Aorta (tissue), 5 donors: ENCODE measurements at regions not wholly inside any gene's neighbourhood (a gene's known extent, or its start where the extent isn't known, plus 50 kb on each side); places are given as distances from the start of the nearest gene placed in this dataset.

Experiments used
- ATAC-seq: fragments of 200-7000 bp; cut with Tn5 transposase; one replicate; pipeline ENCODE4 v1.9.1; 2022; ENCODE audit warnings: moderate library complexity; ENCODE audit not compliant: low FRiP score
- DNase-seq, 2 donors: peaks; one replicate each; pipeline ENCODE4 v3.0.0-alpha.2; 2020
- H3K27ac ChIP-seq, 2 donors: one replicate each; pipeline ENCODE4 v1.5.1; 2013; ENCODE audit warnings: low read length in 2 of 2, mild to moderate bottlenecking in 2 of 2, moderate library complexity in 2 of 2, control low read depth in 1 of 2, inconsistent platforms in 1 of 2, low read depth in 1 of 2
- H3K27me3 ChIP-seq, 2 donors: one replicate each; pipeline ENCODE4 v1.6.1; 2013; ENCODE audit warnings: control low read depth in 1 of 2, low read length in 1 of 2, mild to moderate bottlenecking in 1 of 2, moderate library complexity in 1 of 2; ENCODE audit not compliant: insufficient read depth in 2 of 2, control insufficient read depth in 1 of 2
- H3K36me3 ChIP-seq, 2 donors: one replicate each; pipeline ENCODE4 v1.6.1; 2013; ENCODE audit warnings: control low read depth in 1 of 2, low read length in 1 of 2, mild to moderate bottlenecking in 1 of 2; ENCODE audit not compliant: insufficient read depth in 2 of 2, control insufficient read depth in 1 of 2
- H3K4me1 ChIP-seq, 2 donors: one replicate each; pipeline ENCODE4 v1.6.1; 2013; ENCODE audit warnings: low read length in 2 of 2, control low read depth in 1 of 2, mild to moderate bottlenecking in 1 of 2, moderate library complexity in 1 of 2; ENCODE audit not compliant: insufficient read depth in 2 of 2, control insufficient read depth in 1 of 2
- H3K4me3 ChIP-seq, 2 donors: one replicate each; pipeline ENCODE4 v1.5.1; 2013; ENCODE audit warnings: low read length in 2 of 2, control low read depth in 1 of 2, mild to moderate bottlenecking in 1 of 2
- H3K9me3 ChIP-seq: one replicate; pipeline ENCODE4 v1.6.1; 2013; ENCODE audit warnings: mild to moderate bottlenecking, low read length; ENCODE audit not compliant: control insufficient read depth
- WGBS, 2 donors: extraction: QIAGEN DNeasy Blood & Tissue Kit; methylation state at CpG; one replicate each; pipeline ENCODE4 v1.1.7; 2013; 5-methylcytosine and 5-hydroxymethylcytosine counted together
- intact Hi-C, 2 donors: fragments of 100-400 bp; cut with DNase I; formaldehyde crosslinking; loops; one replicate each; pipeline versions ENCODE4 v1.14.2 to v1.15.0; 2022
- donor health status: healthy with polysubstance abuse.
- donor health status: Bipolar disorder and iron deficiency.
- donor health status: DM: no; HTN: no; CAD: no.
- donor health status: DM: no; HTN: no; CAD: no.
- donor health status: DM: yes; HTN: yes; CAD: no.

GRCh38 chr1:17965515-17966100 is 142.0 kb upstream of the IGSF21 start:
- Histone ChIP-seq H3K27ac (no peak overlapping the region), H3K36me3 (no peaks in the 10 kb centered on the region), H3K9me3 (no peaks in the 10 kb centered on the region), H3K4me3 (no peak overlapping the region), H3K4me1 (no peaks in the 10 kb centered on the region), H3K27me3 (no peaks in the 10 kb centered on the region)
- DNase-seq (no peak), ATAC-seq (no peak)
- intact Hi-C loops = no loop called here
- WGBS, 2 donors = 74 to 75% methylated on average over 5 of the region's 5 CpGs

GRCh38 chr1:17966341-17966740 is 141.3 kb upstream of the IGSF21 start:
- intact Hi-C loops = no loop called here
- Histone ChIP-seq H3K27ac (no peak overlapping the region), H3K9me3 (no peaks in the 10 kb centered on the region), H3K4me3 (no peak overlapping the region), H3K36me3 (no peaks in the 10 kb centered on the region), H3K27me3 (no peaks in the 10 kb centered on the region), H3K4me1 (no peaks in the 10 kb centered on the region)
- no peak for DNase-seq
- no peak for ATAC-seq
- WGBS, 2 donors = 36 to 40% methylated on average over 7 of the region's 7 CpGs

- Histone ChIP-seq H3K4me3 (no peak overlapping the region), H3K9me3 (no peaks in the 10 kb centered on the region), H3K27me3 (no peaks in the 10 kb centered on the region), H3K36me3 (no peaks in the 10 kb centered on the region), H3K4me1 (no peaks in the 10 kb centered on the region), H3K27ac (no peak overlapping the region)
- ATAC-seq = no peak
- intact Hi-C loops = no loop called here
- WGBS, 2 donors = 64 to 71% methylated on average over 2 of the region's 2 CpGs
- no peak for DNase-seq
These were observed 139.9 kb upstream of the IGSF21 start for GRCh38 chr1:17967623-17968255.

DNA sequence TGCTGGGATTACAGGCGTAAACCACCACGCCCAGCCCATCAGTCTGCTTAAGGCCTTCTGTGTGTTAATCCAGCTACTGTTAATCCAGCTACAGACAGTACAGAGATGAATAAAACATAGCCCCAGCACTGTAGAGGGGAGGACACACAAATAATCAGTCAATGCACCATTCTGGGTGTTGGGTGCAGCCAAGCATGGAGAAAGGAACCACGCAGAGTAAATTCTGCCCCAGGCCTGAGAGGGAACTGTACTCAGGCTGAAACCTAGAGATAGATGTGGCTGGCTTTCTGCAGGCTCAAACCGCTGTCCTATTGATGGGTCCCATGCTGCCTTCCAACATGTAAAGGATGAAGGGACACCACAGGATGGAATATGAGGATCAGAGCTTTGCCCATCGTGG is 136.8 kb upstream of the IGSF21 start:
- DNase-seq (no peak), ATAC-seq (no peak)
- 81 to 86% methylated on average over 5 of the region's 5 CpGs for WGBS, 2 donors
- intact Hi-C loops = no loop called here
- Histone ChIP-seq H3K4me3 (no peak overlapping the region), H3K27me3 (no peaks in the 10 kb centered on the region), H3K4me1 (no peaks in the 10 kb centered on the region), H3K36me3 (no peaks in the 10 kb centered on the region), H3K9me3 (no peaks in the 10 kb centered on the region), H3K27ac (no peak overlapping the region)

DNA sequence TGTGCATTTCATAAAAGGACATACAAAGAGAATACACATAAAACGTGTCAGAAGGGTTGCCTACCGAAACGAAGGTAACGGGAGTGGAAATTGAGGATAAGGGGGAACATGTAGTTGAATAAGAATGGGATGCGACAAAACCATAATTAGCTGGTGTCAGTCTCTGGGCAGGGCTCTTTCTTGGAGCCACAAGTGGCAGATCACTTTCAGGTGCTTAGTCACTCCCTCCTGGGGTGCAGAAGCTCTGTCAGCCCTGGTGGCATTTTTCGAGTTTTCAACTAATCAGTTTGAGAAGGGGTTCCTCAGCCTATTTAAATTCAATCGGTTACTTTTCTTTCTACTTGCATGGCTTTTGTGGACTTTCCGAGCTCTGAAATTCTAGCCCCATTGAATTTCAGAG is 133.9 kb upstream of the IGSF21 start:
- ATAC-seq = no peak
- 61 to 63% methylated on average over 8 of the region's 8 CpGs for WGBS, 2 donors
- DNase-seq = no peak
- H3K9me3 ChIP-seq = no peaks in the 10 kb centered on the region
- no peak overlapping the region for H3K4me3 ChIP-seq
- no peaks in the 10 kb centered on the region for H3K4me1 ChIP-seq
- H3K27me3 ChIP-seq = no peaks in the 10 kb centered on the region
- no peaks in the 10 kb centered on the region for H3K36me3 ChIP-seq
- intact Hi-C loops = no loop called here
- no peak overlapping the region for H3K27ac ChIP-seq

GRCh38 chr1:17976854-17977253 is 130.7 kb upstream of the IGSF21 start:
- no peak overlapping the region for H3K4me3 ChIP-seq
- DNase-seq = no peak

DNA sequence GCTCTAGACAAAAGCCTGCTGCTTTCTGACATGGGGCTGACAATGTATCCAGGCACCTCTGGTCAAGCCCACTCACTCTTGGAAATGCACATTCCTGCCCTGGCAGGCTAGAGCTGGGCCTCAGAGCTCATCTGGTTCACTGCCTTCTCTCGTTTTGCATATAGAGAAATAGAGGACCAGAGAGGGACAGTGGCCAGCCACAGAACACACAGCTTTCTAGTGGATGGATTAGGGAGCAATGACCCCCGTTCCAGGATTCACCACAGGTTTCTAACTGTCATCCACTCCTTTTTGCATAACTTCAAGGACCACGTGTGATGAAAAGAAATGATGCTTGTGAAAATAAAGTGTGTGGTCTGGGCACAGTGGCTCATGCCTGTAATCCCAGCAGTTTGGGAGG is 129.6 kb upstream of the IGSF21 start:
- H3K27me3 ChIP-seq = no peaks in the 10 kb centered on the region
- intact Hi-C loops = no loop called here

More at GRCh38 chr1:17976854-17977253, 130.7 kb upstream of the IGSF21 start:
- intact Hi-C loops = no loop called here
- Histone ChIP-seq H3K27ac (no peak overlapping the region), H3K36me3 (no peaks in the 10 kb centered on the region), H3K9me3 (no peaks in the 10 kb centered on the region), H3K4me1 (no peaks in the 10 kb centered on the region), H3K27me3 (no peaks in the 10 kb centered on the region)
- ATAC-seq = no peak

DNA sequence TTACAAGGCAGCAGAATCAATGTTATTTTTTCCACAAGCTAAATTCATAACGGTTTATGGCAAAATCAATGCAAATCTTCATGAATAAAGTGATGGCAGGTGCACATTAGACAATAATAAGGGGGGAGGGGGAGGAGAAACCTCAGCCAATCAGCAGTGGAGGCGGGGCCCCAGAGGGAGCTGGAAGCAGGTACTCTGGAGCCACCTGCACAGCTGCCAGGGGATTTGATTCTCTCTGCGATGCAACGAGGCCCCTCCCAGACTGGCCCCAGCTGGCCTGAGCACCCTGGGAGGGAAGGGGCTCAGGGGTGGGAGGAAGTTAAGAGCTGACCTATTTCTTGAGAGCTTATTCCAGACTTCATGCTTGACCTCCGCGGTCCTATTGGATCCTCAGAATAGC is 127.8 kb upstream of the IGSF21 start:
- Histone ChIP-seq H3K36me3 (no peaks in the 10 kb centered on the region), H3K9me3 (peaks cover 3% of the 10 kb centered on the region), H3K27ac (no peak overlapping the region), H3K27me3 (no peaks in the 10 kb centered on the region), H3K4me1 (no peaks in the 10 kb centered on the region), H3K4me3 (no peak overlapping the region)
- 44 to 52% methylated on average over 6 of the region's 6 CpGs for WGBS, 2 donors
- no peak for ATAC-seq
- DNase-seq = no peak
- intact Hi-C loops = no loop called here

More for the DNA sequence above, 129.6 kb upstream of the IGSF21 start:
- DNase-seq = no peak
- no peak overlapping the region for H3K27ac ChIP-seq
- H3K4me3 ChIP-seq = no peak overlapping the region
- H3K4me1 ChIP-seq = no peaks in the 10 kb centered on the region
- no peak for ATAC-seq
- no peaks in the 10 kb centered on the region for H3K9me3 ChIP-seq
- H3K36me3 ChIP-seq = no peaks in the 10 kb centered on the region
- 47 to 56% methylated on average over 3 of the region's 3 CpGs for WGBS, 2 donors

- DNase-seq (no peak), ATAC-seq (no peak)
- H3K36me3 ChIP-seq = no peaks in the 10 kb centered on the region
- no peak overlapping the region for H3K4me3 ChIP-seq
- H3K4me1 ChIP-seq = no peaks in the 10 kb centered on the region
- peaks cover 8% of the 10 kb centered on the region for H3K9me3 ChIP-seq
- no peaks in the 10 kb centered on the region for H3K27me3 ChIP-seq
- H3K27ac ChIP-seq = no peak overlapping the region
- 76 to 79% methylated on average over 6 of the region's 6 CpGs for WGBS, 2 donors
- intact Hi-C loops = no loop called here
These were observed 125.4 kb upstream of the IGSF21 start for GRCh38 chr1:17982197-17982596.
